NCI-H146 (cell line): ENCODE measurements at regions not wholly inside any gene's neighbourhood (a gene's known extent, or its start where the extent isn't known, plus 50 kb on each side); places are given as distances from the start of the nearest gene placed in this dataset.

Experiments
- DNase-seq: peaks from one replicate; lab custom pipeline; 2025; lab: John Stamatoyannopoulos, UW

DNA sequence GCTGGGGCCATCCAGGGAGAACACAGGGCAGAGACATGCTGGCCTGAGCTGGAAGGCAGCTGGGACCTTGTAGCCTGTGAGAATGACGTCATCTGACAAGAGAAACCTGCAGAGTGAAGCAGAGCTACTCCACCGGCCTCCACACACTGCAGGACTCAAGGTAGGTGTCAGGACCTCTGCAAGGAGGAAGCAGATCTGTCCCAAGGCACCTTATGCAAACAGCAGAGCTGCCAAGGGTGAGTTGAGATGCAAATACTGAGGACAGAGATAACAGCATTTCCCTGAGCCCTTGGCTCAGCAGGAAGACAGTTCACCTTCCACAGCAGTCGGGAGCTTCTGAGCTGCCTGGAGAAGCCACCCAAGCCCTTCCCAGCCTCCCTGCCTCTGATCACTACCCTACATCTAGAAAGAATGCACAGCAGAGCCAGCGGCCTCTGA lies 51.9 kb upstream of the IGSF9B start:
- peak; percentile 6 for DNase-seq

GRCh38 chr11:134013518-134013917 lies 55.4 kb upstream of the JAM3 start:
- DNase-seq = no peak

DNA sequence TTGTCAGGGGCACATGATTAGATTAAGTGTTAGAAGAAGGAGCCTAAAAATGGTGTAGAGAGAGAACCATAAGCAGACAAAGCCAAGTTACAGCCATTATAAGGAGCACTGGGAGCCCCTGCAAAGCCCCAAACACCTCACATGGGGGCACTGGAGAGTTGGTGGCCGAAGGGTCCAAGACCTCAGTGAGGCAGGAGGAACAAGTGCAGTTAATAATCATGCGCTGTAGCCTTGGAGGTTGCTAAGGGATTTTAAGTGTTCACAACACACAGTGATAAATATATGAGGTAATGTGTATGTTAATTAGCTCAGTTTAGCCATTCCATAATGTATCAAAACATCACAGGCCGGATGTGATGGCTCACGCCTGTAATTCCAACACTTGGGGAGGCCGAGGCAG lies 54.4 kb upstream of the JAM3 start:
- DNase-seq = peak; percentile 10

GRCh38 chr11:134015556-134015955 lies 53.3 kb upstream of the JAM3 start:
- DNase-seq = no peak

- peak; percentile 18 for DNase-seq
Measured at GRCh38 chr11:134017511-134018430, 51.1 kb upstream of the JAM3 start.
